HG03460 (cell line): ENCODE measurements at regions not wholly inside any gene's neighbourhood (a gene's known extent, or its start where the extent isn't known, plus 50 kb on each side); places are given as distances from the start of the nearest gene placed in this dataset.
"Not testable (repeated sequence)": the region's sequence is repeated elsewhere in the genome, so short reads cannot be mapped to it uniquely, and the experiment has no call there.

Experiments
- ATAC-seq: cut with Tn5 transposase; IDR thresholded peaks from one replicate; pipeline ENCODE4 v1.9.1; 2021; ENCODE audit not compliant: unreplicated experiment

- not testable (repeated sequence) for ATAC-seq
These were observed 2877.2 kb downstream of the RPIA start for GRCh38 chr2:91568391-91569338.

- ATAC-seq = not testable (repeated sequence)
These were observed 2879.9 kb downstream of the RPIA start for GRCh38 chr2:91571239-91571923.

GRCh38 chr2:91573018-91573417 lies 2881.5 kb downstream of the RPIA start:
- ATAC-seq = not testable (repeated sequence)

- not testable (repeated sequence) for ATAC-seq
These were observed 2882.3 kb downstream of the RPIA start for GRCh38 chr2:91573755-91574154.

GRCh38 chr2:91574255-91574654 lies 2882.8 kb downstream of the RPIA start:
- not testable (repeated sequence) for ATAC-seq

- ATAC-seq = not testable (repeated sequence)
These were observed 2884.2 kb downstream of the RPIA start for GRCh38 chr2:91575701-91576100.

- not testable (repeated sequence) for ATAC-seq
These were observed 2885.9 kb downstream of the RPIA start for GRCh38 chr2:91577406-91577805.

GRCh38 chr2:91578678-91579077 lies 2887.2 kb downstream of the RPIA start:
- ATAC-seq = not testable (repeated sequence)

GRCh38 chr2:91579555-91579954 lies 2888.1 kb downstream of the RPIA start:
- not testable (repeated sequence) for ATAC-seq

GRCh38 chr2:91580043-91580442 lies 2888.6 kb downstream of the RPIA start:
- ATAC-seq = not testable (repeated sequence)

- ATAC-seq = not testable (repeated sequence)
These were observed 2895.6 kb downstream of the RPIA start for GRCh38 chr2:91587098-91587497.

GRCh38 chr2:91587908-91588535 lies 2896.5 kb downstream of the RPIA start:
- ATAC-seq = not testable (repeated sequence)

- not testable (repeated sequence) for ATAC-seq
These were observed 2897.3 kb downstream of the RPIA start for GRCh38 chr2:91588782-91589223.

GRCh38 chr2:91589454-91590328 lies 2898.2 kb downstream of the RPIA start:
- not testable (repeated sequence) for ATAC-seq

GRCh38 chr2:91590381-91590780 lies 2898.9 kb downstream of the RPIA start:
- not testable (repeated sequence) for ATAC-seq

GRCh38 chr2:91591066-91591465 lies 2899.6 kb downstream of the RPIA start:
- ATAC-seq = not testable (repeated sequence)

- ATAC-seq = not testable (repeated sequence)
These were observed 2906.0 kb downstream of the RPIA start for GRCh38 chr2:91597436-91597835.

- not testable (repeated sequence) for ATAC-seq
These were observed 2907.0 kb downstream of the RPIA start for GRCh38 chr2:91598519-91598918.

GRCh38 chr2:91599000-91599399 lies 2907.5 kb downstream of the RPIA start:
- not testable (repeated sequence) for ATAC-seq

- not testable (repeated sequence) for ATAC-seq
These were observed 2911.4 kb downstream of the RPIA start for GRCh38 chr2:91602860-91603259.
